ENCODE measurements at regions not wholly inside any gene's neighbourhood (a gene's known extent, or its start where the extent isn't known, plus 50 kb on each side); places are given as distances from the start of the nearest gene placed in this dataset.

- DNase-seq (ENCODE audit: low spot score) (no peak), FAIRE-seq (no peak), ATAC-seq (no peak)
- BruUV-seq (replicated peaks): no TSS peak
- Histone ChIP-seq H4K20me1 (ENCODE audit: insufficient read depth, low read length) (no peaks in the 10 kb centered on the region), H3K9me3 (ENCODE audit: low read length) (peaks cover 59% of the 10 kb centered on the region), H3K4me2 (ENCODE audit: low read depth, low read length) (no peak overlapping the region), H3K79me2 (ENCODE audit: insufficient read depth, low read length) (no peaks in the 10 kb centered on the region), H3K4me1 (ENCODE audit: insufficient read depth, low read length) (no peaks in the 10 kb centered on the region), H3K4me3 (replicated peaks in 1 of 3; ENCODE audit: insufficient read depth in 1 of 3, low read depth in 2 of 3, low read length in 3 of 3) (no peak overlapping the region), H3K36me3 (replicated peaks in 1 of 2; ENCODE audit: control insufficient read depth in 1 of 2, insufficient read depth in 2 of 2, low read length in 2 of 2) (no peaks in the 10 kb centered on the region), H3K9ac (ENCODE audit: insufficient read depth, low read depth, low read length) (no peak overlapping the region), H2AFZ (ENCODE audit: low read length) (no peak overlapping the region), H3K27me3 (ENCODE audit: control insufficient read depth in 1 of 2, insufficient read depth in 2 of 2, low read length in 2 of 2) (no peaks in the 10 kb centered on the region), H3K27ac (ENCODE audit: extremely low read length, insufficient read depth, low read length) (no peak overlapping the region)
- 1% methylated on average over 1 of the region's 1 CpG for WGBS (ENCODE audit: low lambda C conversion rate)
- TF ChIP-seq HNRNPK (IDR thresholded peaks at IDR 0.05; ENCODE audit: low read depth, low read length, poor library complexity, severe bottlenecking) (peak; percentile 91), NR2F1 (CRISPR knock-in tag; IDR thresholded peaks at IDR 0.05) (no peak), SCMH1 (CRISPR knock-in tag; IDR thresholded peaks at IDR 0.05; ENCODE audit: borderline replicate concordance) (no peak), ZNF724P (CRISPR knock-in tag; IDR thresholded peaks at IDR 0.05; ENCODE audit: borderline replicate concordance) (no peak), ZNF484 (CRISPR knock-in tag; IDR thresholded peaks at IDR 0.05; ENCODE audit: borderline replicate concordance, low read depth) (no peak), SP5 (CRISPR knock-in tag; IDR thresholded peaks at IDR 0.05; ENCODE audit: borderline replicate concordance, low read depth) (no peak)
- ChIA-PET POLR2A (no interaction called here), CTCF (ENCODE audit: low intra/inter-chr PET ratio, low total read pairs) (no interaction called here)
- in situ Hi-C loops (cut with HindIII; ENCODE audit: extremely low pct_ligation_motif_present, low pct_unique_long_range_greater_than_20kb) (no loop called here), intact Hi-C loops (cut with micrococcal nuclease; ENCODE audit: unreplicated experiment) (no loop called here)
Observed at GRCh38 chr17:52653014-52653413, 494.5 kb upstream of the CA10 start.

GRCh38 chr17:52648995-52649394, 490.5 kb upstream of the CA10 start:
- no peak overlapping the region for H3K4me3 ChIP-seq (replicated peaks in 1 of 3; ENCODE audit: insufficient read depth in 1 of 3, low read depth in 2 of 3, low read length in 3 of 3)
- intact Hi-C loops (cut with micrococcal nuclease; ENCODE audit: unreplicated experiment): no loop called here
- H3K9ac ChIP-seq (ENCODE audit: insufficient read depth, low read depth, low read length): no peak overlapping the region
- H3K27ac ChIP-seq (ENCODE audit: extremely low read length, insufficient read depth, low read length): no peak overlapping the region
- H3K79me2 ChIP-seq (ENCODE audit: insufficient read depth, low read length): no peaks in the 10 kb centered on the region
- peaks cover 87% of the 10 kb centered on the region for H3K9me3 ChIP-seq (ENCODE audit: low read length)
- TF ChIP-seq CERS6 (CRISPR knock-in tag; IDR thresholded peaks at IDR 0.05) (no peak), SOX6 (IDR thresholded peaks at IDR 0.05) (no peak), SOX6 (CRISPR knock-in tag; IDR thresholded peaks at IDR 0.05) (no peak), ZNF205 (CRISPR knock-in tag; IDR thresholded peaks at IDR 0.05) (no peak), ZNF441 (CRISPR knock-in tag; IDR thresholded peaks at IDR 0.05; ENCODE audit: borderline replicate concordance) (no peak), SNAPC5 (CRISPR knock-in tag; IDR thresholded peaks at IDR 0.05; ENCODE audit: borderline replicate concordance) (no peak), ZNF615 (CRISPR knock-in tag; IDR thresholded peaks at IDR 0.05; ENCODE audit: borderline replicate concordance) (no peak), PLSCR1 (CRISPR knock-in tag; IDR thresholded peaks at IDR 0.05; ENCODE audit: borderline replicate concordance) (no peak), LBX2 (CRISPR knock-in tag; IDR thresholded peaks at IDR 0.05; ENCODE audit: borderline replicate concordance) (no peak), ARID3A (IDR thresholded peaks at IDR 0.05; ENCODE audit: low read depth, low read length) (no peak)
- no peak overlapping the region for H3K4me2 ChIP-seq (ENCODE audit: low read depth, low read length)
- FAIRE-seq: no peak
- no TSS peak for BruUV-seq (replicated peaks)
- WGBS (ENCODE audit: low lambda C conversion rate): under 1% methylated on average over 3 of the region's 3 CpGs
- no peaks in the 10 kb centered on the region for H3K36me3 ChIP-seq (replicated peaks in 1 of 2; ENCODE audit: control insufficient read depth in 1 of 2, insufficient read depth in 2 of 2, low read length in 2 of 2)
- no peaks in the 10 kb centered on the region for H3K27me3 ChIP-seq (ENCODE audit: control insufficient read depth in 1 of 2, insufficient read depth in 2 of 2, low read length in 2 of 2)
- POLR2A ChIA-PET: no interaction called here
- ATAC-seq: no peak
- in situ Hi-C loops (cut with HindIII; ENCODE audit: extremely low pct_ligation_motif_present, low pct_unique_long_range_greater_than_20kb): no loop called here
- no peak for DNase-seq (ENCODE audit: low spot score)
- H2AFZ ChIP-seq (ENCODE audit: low read length): no peak overlapping the region
- H4K20me1 ChIP-seq (ENCODE audit: insufficient read depth, low read length): no peaks in the 10 kb centered on the region
- no peaks in the 10 kb centered on the region for H3K4me1 ChIP-seq (ENCODE audit: insufficient read depth, low read length)
- CTCF ChIA-PET (ENCODE audit: low intra/inter-chr PET ratio, low total read pairs): no interaction called here

Measured in HepG2 (cell line).